Prostate gland (tissue), 1 donor: ENCODE measurements at regions not wholly inside any gene's neighbourhood (a gene's known extent, or its start where the extent isn't known, plus 50 kb on each side); places are given as distances from the start of the nearest gene placed in this dataset.

ENCODE experiments used
- POLR2A ChIP-seq: fragments of 450-650 bp; IDR thresholded peaks from one replicate; pipeline ENCODE4 v1.6.1; 2016; ENCODE audit warnings: antibody characterized with exemption, mild to moderate bottlenecking
- POLR2AphosphoS5 ChIP-seq: sonication (generic); formaldehyde crosslinking; IDR thresholded peaks from one replicate; pipeline ENCODE4 v1.6.1; 2017; ENCODE audit warnings: antibody characterized with exemption

GRCh38 chrX:120727911-120728310, 98.1 kb upstream of the C1GALT1C1 start:
- TF ChIP-seq POLR2A (no peak), POLR2AphosphoS5 (no peak)
